ENCODE measurements at regions not wholly inside any gene's neighbourhood (a gene's known extent, or its start where the extent isn't known, plus 50 kb on each side); places are given as distances from the start of the nearest gene placed in this dataset.
"Not testable (repeated sequence)": the region's sequence is repeated elsewhere in the genome, so short reads cannot be mapped to it uniquely, and the experiment has no call there.

DNA sequence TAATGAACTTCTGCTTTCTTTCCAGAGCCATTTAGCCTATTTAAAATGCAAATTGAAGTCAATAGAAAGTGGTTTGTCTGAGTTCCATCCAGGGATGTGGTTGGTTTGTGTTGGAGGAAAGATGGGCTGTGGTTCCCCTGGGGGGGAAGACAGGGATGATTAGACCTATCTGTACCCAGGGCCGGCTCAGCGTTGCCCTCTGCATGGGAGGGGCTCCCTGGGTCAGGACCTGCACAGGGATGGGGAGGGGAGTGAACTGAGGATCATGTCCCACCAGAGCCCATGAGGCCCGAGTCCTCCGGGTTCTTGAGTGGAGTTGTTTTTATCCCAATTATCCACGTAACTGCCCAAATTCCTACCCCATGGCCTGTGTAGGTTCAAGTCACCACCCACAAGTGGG, 76.9 kb upstream of the SFSWAP start:
- Mint-ChIP-seq H3K27me3 (ENCODE audit: unreplicated experiment) (no peaks in the 10 kb centered on the region), H3K4me1 (ENCODE audit: unreplicated experiment) (no peaks in the 10 kb centered on the region), H3K36me3 (ENCODE audit: low read depth, unreplicated experiment) (no peaks in the 10 kb centered on the region), H3K9me3 (ENCODE audit: unreplicated experiment) (no peaks in the 10 kb centered on the region), H3K4me3 (ENCODE audit: unreplicated experiment) (no peak overlapping the region), H3K27ac (ENCODE audit: unreplicated experiment) (no peak overlapping the region)
- TF ChIP-seq, protein P1, sequence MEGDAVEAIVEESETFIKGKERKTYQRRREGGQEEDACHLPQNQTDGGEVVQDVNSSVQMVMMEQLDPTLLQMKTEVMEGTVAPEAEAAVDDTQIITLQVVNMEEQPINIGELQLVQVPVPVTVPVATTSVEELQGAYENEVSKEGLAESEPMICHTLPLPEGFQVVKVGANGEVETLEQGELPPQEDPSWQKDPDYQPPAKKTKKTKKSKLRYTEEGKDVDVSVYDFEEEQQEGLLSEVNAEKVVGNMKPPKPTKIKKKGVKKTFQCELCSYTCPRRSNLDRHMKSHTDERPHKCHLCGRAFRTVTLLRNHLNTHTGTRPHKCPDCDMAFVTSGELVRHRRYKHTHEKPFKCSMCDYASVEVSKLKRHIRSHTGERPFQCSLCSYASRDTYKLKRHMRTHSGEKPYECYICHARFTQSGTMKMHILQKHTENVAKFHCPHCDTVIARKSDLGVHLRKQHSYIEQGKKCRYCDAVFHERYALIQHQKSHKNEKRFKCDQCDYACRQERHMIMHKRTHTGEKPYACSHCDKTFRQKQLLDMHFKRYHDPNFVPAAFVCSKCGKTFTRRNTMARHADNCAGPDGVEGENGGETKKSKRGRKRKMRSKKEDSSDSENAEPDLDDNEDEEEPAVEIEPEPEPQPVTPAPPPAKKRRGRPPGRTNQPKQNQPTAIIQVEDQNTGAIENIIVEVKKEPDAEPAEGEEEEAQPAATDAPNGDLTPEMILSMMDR (IDR thresholded peaks at IDR 0.05; ENCODE audit: unreplicated experiment) = no peak
- DNase-seq (ENCODE audit: low spot score) = no peak

DNA sequence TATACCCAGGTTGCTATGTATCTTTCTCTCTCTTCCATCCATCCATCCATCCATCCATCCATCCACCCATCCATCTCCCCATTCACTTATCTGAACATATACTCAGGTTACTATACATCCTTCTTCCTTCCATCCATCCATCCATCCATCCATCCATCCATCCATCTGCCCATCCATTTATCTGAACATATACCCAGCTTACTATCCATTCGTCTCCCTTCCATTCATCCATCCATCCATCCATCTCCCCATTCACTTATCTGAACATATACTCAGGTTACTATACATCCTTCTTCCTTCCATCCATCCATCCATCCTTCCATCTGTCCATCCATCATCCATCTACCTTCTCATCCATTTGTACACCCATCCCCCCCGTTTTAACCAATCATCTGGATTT, 75.9 kb upstream of the SFSWAP start:
- not testable (repeated sequence) for DNase-seq (ENCODE audit: low spot score); H3K27me3 Mint-ChIP-seq (ENCODE audit: unreplicated experiment); H3K36me3 Mint-ChIP-seq (ENCODE audit: low read depth, unreplicated experiment)

DNA sequence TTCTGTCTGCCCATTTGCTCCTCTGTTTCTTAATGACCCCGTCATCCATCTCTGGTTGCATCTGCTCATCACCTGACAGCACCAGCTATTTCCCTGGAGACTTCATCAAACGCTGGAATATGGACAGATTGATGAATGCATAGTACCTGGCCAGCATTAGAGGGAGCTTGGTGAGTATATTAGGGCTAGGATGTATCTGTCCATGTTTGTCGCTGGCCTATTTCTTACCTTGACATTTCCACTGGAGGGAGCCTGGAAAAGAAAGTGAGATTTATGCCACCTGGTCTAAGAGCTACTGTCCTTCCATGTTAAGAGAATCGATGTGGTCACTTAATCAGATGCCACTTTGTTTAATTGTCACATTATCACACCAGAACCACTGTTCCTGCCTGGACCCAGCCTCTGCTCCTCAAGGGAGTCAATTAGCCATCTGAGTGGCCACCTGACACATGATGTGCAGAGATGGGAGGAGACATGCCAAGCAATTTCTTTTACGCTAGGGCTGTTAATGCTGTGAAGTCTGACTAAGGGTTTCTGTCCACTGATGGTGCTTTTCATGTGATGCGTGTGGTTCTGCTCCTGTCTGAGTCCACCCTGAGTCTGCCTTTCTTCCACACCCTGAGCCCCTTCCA, 75.3 kb upstream of the SFSWAP start:
- H3K4me1 Mint-ChIP-seq (ENCODE audit: unreplicated experiment) = no peaks in the 10 kb centered on the region
- H3K9me3 Mint-ChIP-seq (ENCODE audit: unreplicated experiment) = no peaks in the 10 kb centered on the region
- no peak overlapping the region for H3K4me3 Mint-ChIP-seq (ENCODE audit: unreplicated experiment)
- H3K36me3 Mint-ChIP-seq (ENCODE audit: low read depth, unreplicated experiment) = no peaks in the 10 kb centered on the region
- no peak overlapping the region for H3K27ac Mint-ChIP-seq (ENCODE audit: unreplicated experiment)
- TF ChIP-seq, protein P1 (IDR thresholded peaks at IDR 0.05; ENCODE audit: unreplicated experiment) = no peak
- DNase-seq (ENCODE audit: low spot score) = no peak
- no peaks in the 10 kb centered on the region for H3K27me3 Mint-ChIP-seq (ENCODE audit: unreplicated experiment)

More for the DNA sequence above, 75.9 kb upstream of the SFSWAP start:
- not testable (repeated sequence) for H3K4me3 Mint-ChIP-seq (ENCODE audit: unreplicated experiment); H3K9me3 Mint-ChIP-seq (ENCODE audit: unreplicated experiment); H3K4me1 Mint-ChIP-seq (ENCODE audit: unreplicated experiment); H3K27ac Mint-ChIP-seq (ENCODE audit: unreplicated experiment)

GRCh38 chr12:131636266-131636665, 74.6 kb upstream of the SFSWAP start:
- TF ChIP-seq, protein P1 (IDR thresholded peaks at IDR 0.05; ENCODE audit: unreplicated experiment) = no peak
- no peaks in the 10 kb centered on the region for H3K4me1 Mint-ChIP-seq (ENCODE audit: unreplicated experiment)
- no peak overlapping the region for H3K4me3 Mint-ChIP-seq (ENCODE audit: unreplicated experiment)
- H3K9me3 Mint-ChIP-seq (ENCODE audit: unreplicated experiment) = no peaks in the 10 kb centered on the region
- no peak for DNase-seq (ENCODE audit: low spot score)
- H3K27ac Mint-ChIP-seq (ENCODE audit: unreplicated experiment) = no peak overlapping the region
- H3K27me3 Mint-ChIP-seq (ENCODE audit: unreplicated experiment) = no peaks in the 10 kb centered on the region
- H3K36me3 Mint-ChIP-seq (ENCODE audit: low read depth, unreplicated experiment) = no peaks in the 10 kb centered on the region

GRCh38 chr12:131636940-131637750, 73.7 kb upstream of the SFSWAP start:
- H3K4me1 Mint-ChIP-seq (ENCODE audit: unreplicated experiment) = no peaks in the 10 kb centered on the region
- no peaks in the 10 kb centered on the region for H3K36me3 Mint-ChIP-seq (ENCODE audit: low read depth, unreplicated experiment)
- TF ChIP-seq, protein P1 (IDR thresholded peaks at IDR 0.05; ENCODE audit: unreplicated experiment) = no peak
- H3K4me3 Mint-ChIP-seq (ENCODE audit: unreplicated experiment) = no peak overlapping the region
- no peak overlapping the region for H3K27ac Mint-ChIP-seq (ENCODE audit: unreplicated experiment)
- no peak for DNase-seq (ENCODE audit: low spot score)
- H3K27me3 Mint-ChIP-seq (ENCODE audit: unreplicated experiment) = no peaks in the 10 kb centered on the region
- H3K9me3 Mint-ChIP-seq (ENCODE audit: unreplicated experiment) = no peaks in the 10 kb centered on the region
